Activated gamma-delta T cell treated with Interleukin-2 at 50 U/mL for 16 hours (primary cell): ENCODE measurements at regions not wholly inside any gene's neighbourhood (a gene's known extent, or its start where the extent isn't known, plus 50 kb on each side); places are given as distances from the start of the nearest gene placed in this dataset.
"Not testable (repeated sequence)": the region's sequence is repeated elsewhere in the genome, so short reads cannot be mapped to it uniquely, and the experiment has no call there.

Experiments
- DNase-seq: peaks from one replicate; pipeline ENCODE4 v3.0.0-alpha.2; 2020

DNA sequence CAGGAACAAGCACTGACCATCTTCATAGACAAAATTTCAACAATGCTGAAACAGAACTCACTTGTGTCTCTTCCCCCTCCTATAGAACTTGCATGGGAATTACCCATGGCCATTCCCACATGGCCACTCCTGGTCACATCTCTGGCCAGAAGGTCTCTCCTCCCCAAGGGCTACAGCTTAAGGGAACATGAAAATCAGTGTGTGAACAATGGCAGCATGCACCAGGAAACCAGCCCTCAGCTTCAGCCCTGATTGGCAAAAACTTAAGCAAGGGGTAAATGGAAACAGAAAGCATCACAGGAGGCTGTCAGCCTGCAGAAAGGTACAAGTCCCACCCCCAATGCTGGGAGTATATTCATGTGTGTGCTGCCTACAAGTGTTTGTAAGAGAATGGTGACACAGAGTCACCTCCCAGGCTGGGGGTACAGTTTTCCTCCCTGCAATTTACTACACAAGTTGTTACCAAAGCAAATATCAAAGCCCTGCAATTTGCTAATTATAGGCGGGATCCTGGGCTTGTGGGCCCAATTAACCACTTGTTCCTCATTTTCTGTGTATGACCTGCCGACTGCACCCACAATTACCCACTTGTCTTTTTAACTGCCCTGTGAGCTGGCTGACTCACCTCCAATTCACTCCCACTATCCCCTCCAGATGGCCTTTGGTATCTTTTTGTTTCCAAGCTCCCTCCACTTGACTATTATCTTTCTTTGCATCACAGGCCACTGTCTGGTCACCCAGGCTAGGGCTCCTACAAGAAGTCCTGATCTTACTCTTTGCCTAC, 84.4 kb upstream of the HES1 start:
- no peak for DNase-seq

- no peak for DNase-seq
Observed at GRCh38 chr3:194053136-194053535, 82.8 kb upstream of the HES1 start.

- no peak for DNase-seq
Observed at GRCh38 chr3:194054016-194054415, 81.9 kb upstream of the HES1 start.

DNA sequence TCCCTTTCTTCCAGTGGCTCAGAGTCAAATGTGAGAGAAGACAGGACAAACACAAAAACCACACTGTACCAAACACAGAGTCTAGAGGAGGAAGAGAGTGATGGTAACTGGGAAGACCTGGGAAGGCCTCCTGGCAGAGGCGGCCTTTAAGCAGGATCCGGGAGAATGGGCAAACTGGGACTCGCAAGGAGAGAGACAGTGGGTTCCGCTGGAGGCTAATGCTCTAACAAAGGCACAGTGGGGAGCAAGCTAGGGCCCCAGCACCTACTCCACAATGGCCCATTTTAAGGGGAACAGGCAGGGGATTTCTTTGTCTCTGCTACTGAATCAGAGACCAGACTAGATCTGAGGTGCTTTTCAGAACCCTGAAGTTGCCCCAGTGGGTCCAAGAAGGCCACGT, 81.4 kb upstream of the HES1 start:
- no peak for DNase-seq

GRCh38 chr3:194054961-194055360, 81.0 kb upstream of the HES1 start:
- DNase-seq: no peak

DNA sequence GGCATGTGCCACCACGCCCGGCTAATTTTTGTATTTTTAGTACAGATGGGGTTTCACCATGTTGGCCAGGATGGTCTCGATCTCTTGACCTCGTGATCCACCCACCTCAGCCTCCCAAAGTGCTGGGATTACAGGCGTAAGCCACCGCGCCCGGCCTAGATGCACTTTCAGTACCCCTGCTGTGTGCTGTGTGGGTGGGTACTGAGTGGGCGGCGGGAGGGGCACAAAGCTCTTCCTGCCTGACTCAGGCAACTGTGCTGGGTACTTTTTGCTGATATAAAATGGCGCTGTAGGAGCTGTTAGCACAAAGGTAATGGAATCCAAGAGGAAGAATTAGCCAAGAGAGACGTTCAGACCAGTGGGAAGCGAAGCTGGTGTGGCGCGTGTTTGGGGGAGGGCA, 79.6 kb upstream of the HES1 start:
- DNase-seq: not testable (repeated sequence)

GRCh38 chr3:194056731-194057415, 79.1 kb upstream of the HES1 start:
- no peak for DNase-seq

DNA sequence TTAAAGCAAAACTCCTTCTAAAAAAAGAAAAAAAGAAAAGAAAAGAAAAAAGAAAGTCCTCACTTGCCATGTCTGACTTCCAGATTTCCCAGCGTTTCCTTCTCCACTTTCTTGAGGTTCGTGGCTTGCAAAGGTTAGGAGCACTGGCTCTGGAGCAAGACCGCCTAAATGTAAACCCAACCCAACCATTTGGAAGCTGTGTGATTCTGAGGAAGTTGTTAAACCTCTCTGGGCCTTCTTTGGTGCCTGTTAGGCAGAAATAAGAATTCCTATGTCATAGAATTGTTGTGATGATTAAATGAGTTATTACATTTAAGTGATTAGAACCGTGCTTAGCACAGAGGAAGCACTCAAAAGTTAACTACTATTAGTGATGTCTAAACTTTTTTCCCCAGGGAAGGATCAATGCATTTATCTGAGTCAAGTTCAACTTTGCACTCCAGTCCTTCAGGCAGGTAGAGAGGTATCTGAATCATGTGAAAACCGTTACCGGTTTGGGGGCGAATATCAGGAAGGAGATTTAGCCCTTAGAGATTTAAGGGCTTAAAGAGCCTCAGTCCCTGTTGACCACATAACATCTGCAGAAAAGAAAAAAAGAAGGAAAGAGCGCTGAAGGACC, 78.3 kb upstream of the HES1 start:
- no peak for DNase-seq

DNA sequence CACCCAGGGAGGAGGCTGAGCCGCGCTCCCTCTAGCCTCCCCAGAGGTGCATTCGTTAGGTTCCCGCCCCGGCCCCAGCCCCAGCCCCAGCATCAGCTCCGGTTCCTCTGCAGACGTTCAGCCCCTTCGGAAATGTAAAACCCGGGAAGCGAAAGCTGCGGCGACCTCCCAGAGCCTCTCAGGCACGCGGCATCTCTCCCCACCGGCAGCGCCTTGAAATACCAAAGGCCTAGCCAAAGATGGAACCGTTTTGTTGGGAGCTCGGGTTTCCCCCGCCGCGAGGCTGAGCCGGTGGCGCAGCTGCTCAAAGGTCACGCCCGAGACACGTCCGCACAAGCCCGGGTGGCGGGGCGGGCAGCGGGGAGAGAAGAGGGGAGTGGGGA, 77.8 kb upstream of the HES1 start:
- DNase-seq: peak; percentile 11

- no peak for DNase-seq
Observed at GRCh38 chr3:194058753-194059152, 77.2 kb upstream of the HES1 start.

GRCh38 chr3:194061421-194062030, 74.4 kb upstream of the HES1 start:
- no peak for DNase-seq

DNA sequence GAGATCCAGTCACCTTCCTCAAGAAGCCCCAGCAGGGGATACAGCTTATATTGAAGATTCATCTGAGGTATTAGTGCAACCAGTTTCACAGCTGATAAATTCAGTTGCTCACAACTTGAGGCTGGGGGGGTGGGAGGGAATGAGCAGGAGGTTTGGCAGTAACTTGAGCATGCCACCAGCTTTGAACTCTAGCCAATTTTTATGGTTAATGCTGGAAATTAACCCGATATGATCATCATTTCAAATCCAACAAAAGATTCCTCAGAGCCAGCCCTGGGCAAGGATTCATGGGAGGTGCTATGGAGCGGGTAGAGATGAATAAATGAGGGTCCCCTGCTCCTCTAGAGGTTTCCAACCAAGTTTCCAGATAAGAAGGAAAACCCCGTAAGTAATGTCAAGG, 73.1 kb upstream of the HES1 start:
- no peak for DNase-seq

GRCh38 chr3:194064380-194065332, 71.3 kb upstream of the HES1 start:
- no peak for DNase-seq

DNA sequence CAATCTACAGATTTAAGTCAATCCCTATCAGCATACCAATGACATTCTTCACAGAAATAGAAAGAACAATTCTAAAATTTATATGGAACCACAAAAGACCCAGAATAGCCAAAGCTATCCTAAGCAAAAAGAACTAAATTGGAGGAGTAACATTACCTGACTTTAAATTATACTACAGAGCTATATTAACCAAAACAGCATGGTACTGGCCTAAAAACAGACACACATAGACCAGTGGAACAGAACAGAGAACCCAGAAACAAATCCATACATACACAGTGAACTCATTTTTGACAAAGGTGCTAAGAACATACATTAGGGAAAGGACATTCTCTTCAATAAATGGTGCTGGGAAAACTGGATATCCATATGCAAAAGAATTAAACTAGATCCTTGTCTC, 68.6 kb upstream of the HES1 start:
- not testable (repeated sequence) for DNase-seq

GRCh38 chr3:194067949-194068362, 68.0 kb upstream of the HES1 start:
- no peak for DNase-seq

GRCh38 chr3:194069421-194070219, 66.3 kb upstream of the HES1 start:
- no peak for DNase-seq

DNA sequence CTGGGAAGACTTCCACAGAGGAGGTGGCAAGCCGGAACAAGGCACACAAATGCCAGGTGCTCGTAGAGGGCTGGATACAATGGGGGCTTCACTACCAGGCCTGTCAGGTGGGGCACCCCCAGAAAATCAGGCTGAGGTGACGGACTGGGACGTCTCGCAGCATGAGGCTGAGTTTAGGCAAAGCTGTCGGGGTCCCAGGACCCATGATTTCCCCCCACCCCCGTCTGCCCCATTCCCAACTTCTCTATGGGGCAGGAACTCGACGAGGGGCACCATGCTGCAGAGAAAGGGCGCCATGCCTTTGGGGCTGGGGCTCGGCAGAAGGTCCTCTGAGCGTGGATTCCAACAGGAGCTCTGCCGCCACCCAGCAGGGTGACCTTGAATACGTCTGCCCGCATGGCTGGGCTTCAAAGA, 65.7 kb upstream of the HES1 start:
- no peak for DNase-seq

DNA sequence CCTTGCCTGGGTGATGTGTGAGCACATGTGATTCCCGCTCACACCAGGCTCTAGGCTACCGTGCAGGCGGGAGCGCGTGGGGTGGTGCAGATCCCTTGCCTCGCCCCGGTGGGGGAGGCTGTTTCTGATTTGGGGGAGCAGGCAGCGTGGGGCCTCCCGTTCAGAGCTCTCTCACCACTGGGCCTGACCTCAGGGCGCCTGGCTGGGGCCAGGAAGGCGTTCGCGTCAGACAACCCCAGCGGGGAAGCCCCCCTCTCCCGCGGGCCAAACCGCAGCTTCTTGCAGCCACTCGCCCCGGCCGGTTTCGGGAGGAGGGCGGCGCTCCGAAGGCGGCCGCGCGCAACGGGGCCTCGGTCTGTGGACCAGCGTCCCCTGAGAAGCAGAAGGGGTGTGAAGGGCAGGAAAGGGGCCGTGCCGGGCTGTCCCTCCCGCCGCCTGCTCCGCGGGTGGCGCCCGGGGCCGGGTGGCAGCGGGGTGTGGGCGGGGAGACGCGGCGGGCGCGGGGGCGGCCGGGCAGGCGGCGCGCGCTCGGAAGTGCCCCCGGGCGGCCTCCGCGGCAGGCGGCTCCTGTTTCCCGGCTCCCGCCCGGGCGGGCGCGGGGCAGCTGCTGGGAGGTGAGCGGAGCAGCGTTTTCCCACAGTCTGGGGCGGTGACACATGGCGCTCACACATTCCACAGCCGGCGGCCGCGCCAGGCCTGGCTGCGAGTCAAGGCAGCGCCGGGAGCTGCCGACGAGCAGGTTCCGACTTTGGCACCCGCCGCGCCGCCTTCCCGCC, 65.1 kb upstream of the HES1 start:
- peak; percentile 47 for DNase-seq

DNA sequence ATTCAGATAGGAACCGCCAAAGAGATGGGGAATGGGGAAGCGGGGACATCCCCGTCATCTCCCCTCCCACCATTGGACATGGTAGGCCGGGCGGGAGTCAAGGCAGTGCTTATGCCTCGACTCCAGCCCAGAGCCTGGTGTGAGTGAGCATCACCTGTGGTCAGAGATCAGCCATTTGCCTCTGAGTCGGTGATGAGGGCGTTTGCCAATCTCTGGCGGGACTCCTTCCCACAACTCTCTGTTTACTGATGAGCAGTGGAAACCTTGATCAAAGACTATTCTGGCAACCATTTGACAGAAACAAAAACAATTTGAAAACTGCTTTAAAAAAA, 63.9 kb upstream of the HES1 start:
- DNase-seq: no peak

- DNase-seq: no peak
Observed at GRCh38 chr3:194072691-194073279, 63.2 kb upstream of the HES1 start.

DNA sequence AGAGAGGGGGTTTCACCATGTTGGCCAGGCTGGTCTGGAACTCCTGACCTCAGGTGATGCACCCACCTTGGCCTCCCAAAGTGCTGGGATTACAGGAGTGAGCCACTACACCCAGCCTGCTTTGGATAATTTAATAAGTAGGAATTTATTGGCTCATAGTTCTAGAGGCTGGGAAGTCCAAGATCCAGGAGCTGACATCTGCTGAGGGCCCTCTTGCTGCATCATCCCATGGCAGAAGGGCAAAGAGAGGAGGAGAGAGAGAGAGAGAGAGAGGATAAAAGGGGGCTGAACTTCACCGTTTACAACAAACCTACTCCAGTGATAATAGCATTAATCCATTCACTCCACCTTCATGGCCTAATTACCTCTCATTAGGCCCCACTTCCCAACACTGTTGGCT, 62.0 kb upstream of the HES1 start:
- no peak for DNase-seq
